HG03196 (cell line): ENCODE measurements at regions not wholly inside any gene's neighbourhood (a gene's known extent, or its start where the extent isn't known, plus 50 kb on each side); places are given as distances from the start of the nearest gene placed in this dataset.
A peak's percentile ranks its signal among the peaks of the same experiment; 100 is the strongest.
"Not testable (repeated sequence)": the region's sequence is repeated elsewhere in the genome, so short reads cannot be mapped to it uniquely, and the experiment has no call there.

Source experiments
- ATAC-seq: cut with Tn5 transposase; IDR thresholded peaks from one replicate; pipeline ENCODE4 v1.9.1; 2021; ENCODE audit not compliant: unreplicated experiment

GRCh38 chr5:89191374-89191773 lies 308.4 kb upstream of the MEF2C start:
- no peak for ATAC-seq

GRCh38 chr5:89190515-89191265 lies 307.7 kb upstream of the MEF2C start:
- ATAC-seq, result no peak

GRCh38 chr5:89187883-89188465 lies 305.0 kb upstream of the MEF2C start:
- no peak for ATAC-seq

- ATAC-seq, result no peak
Observed at GRCh38 chr5:89187268-89187667, 304.3 kb upstream of the MEF2C start.

- no peak for ATAC-seq
Observed at GRCh38 chr5:89181546-89181945, 298.6 kb upstream of the MEF2C start.

- ATAC-seq, result no peak
Observed at GRCh38 chr5:89179731-89180130, 296.7 kb upstream of the MEF2C start.

GRCh38 chr5:89178541-89178940 lies 295.6 kb upstream of the MEF2C start:
- ATAC-seq, result no peak

- ATAC-seq, result no peak
Observed at GRCh38 chr5:89173528-89173927, 290.5 kb upstream of the MEF2C start.

- ATAC-seq, result peak; percentile 74
Observed at GRCh38 chr5:89168766-89169165, 285.8 kb upstream of the MEF2C start.

GRCh38 chr5:89164703-89165102 lies 281.7 kb upstream of the MEF2C start:
- ATAC-seq, result not testable (repeated sequence)

GRCh38 chr5:89156226-89156625 lies 273.2 kb upstream of the MEF2C start:
- ATAC-seq, result no peak

- no peak for ATAC-seq
Observed at GRCh38 chr5:89147031-89147430, 264.0 kb upstream of the MEF2C start.

- ATAC-seq, result no peak
Observed at GRCh38 chr5:89137148-89137547, 254.2 kb upstream of the MEF2C start.

GRCh38 chr5:89133975-89134374 lies 251.0 kb upstream of the MEF2C start:
- ATAC-seq, result no peak

- ATAC-seq, result no peak
Observed at GRCh38 chr5:89133129-89133528, 250.1 kb upstream of the MEF2C start.

- no peak for ATAC-seq
Observed at GRCh38 chr5:89130851-89131250, 247.9 kb upstream of the MEF2C start.

- ATAC-seq, result no peak
Observed at GRCh38 chr5:89129941-89130340, 247.0 kb upstream of the MEF2C start.

GRCh38 chr5:89128906-89129625 lies 246.1 kb upstream of the MEF2C start:
- ATAC-seq, result no peak

GRCh38 chr5:89128092-89128491 lies 245.1 kb upstream of the MEF2C start:
- no peak for ATAC-seq

GRCh38 chr5:89127191-89127590 lies 244.2 kb upstream of the MEF2C start:
- no peak for ATAC-seq

- no peak for ATAC-seq
Observed at GRCh38 chr5:89125372-89125771, 242.4 kb upstream of the MEF2C start.

GRCh38 chr5:89123581-89123980 lies 240.6 kb upstream of the MEF2C start:
- no peak for ATAC-seq
